Mesothelial cell of epicardium (in vitro differentiated cells): ENCODE measurements at regions not wholly inside any gene's neighbourhood (a gene's known extent, or its start where the extent isn't known, plus 50 kb on each side); places are given as distances from the start of the nearest gene placed in this dataset.

Source experiments
- DNase-seq, 2 experiments: peaks; one replicate each; pipeline ENCODE4 v3.0.0; 2021; ENCODE audit warnings: low spot score in 2 of 2; ENCODE audit not compliant: unreplicated experiment in 2 of 2
- H3K27ac Mint-ChIP-seq: 2 replicates; pipeline ENCODE4 v1.8.0; 2021; ENCODE audit warnings: mixed read lengths
- H3K27me3 Mint-ChIP-seq: 2 replicates; pipeline ENCODE4 v1.8.0; 2021; ENCODE audit warnings: low read depth, mixed read lengths
- H3K36me3 Mint-ChIP-seq: 2 replicates; pipeline ENCODE4 v1.8.0; 2021; ENCODE audit warnings: mixed read lengths
- H3K4me1 Mint-ChIP-seq: 2 replicates; pipeline ENCODE4 v1.8.0; 2021; ENCODE audit warnings: mixed read lengths
- H3K4me3 Mint-ChIP-seq: 2 replicates; pipeline ENCODE4 v1.8.0; 2021; ENCODE audit warnings: mild to moderate bottlenecking, moderate library complexity, mixed read lengths
- H3K9me3 Mint-ChIP-seq: 2 replicates; pipeline ENCODE4 v1.8.0; 2021; ENCODE audit warnings: mixed read lengths
- CTCF ChIP-seq: fragments of 200-600 bp; sonication (generic); IDR thresholded peaks from one replicate; pipeline ENCODE4 v1.5.0; 2021; ENCODE audit warnings: antibody characterized with exemption; ENCODE audit not compliant: unreplicated experiment

GRCh38 chr2:41141146-41141791, 689.4 kb upstream of the SLC8A1 start:
- peaks cover 15% of the 10 kb centered on the region for H3K4me1 Mint-ChIP-seq

GRCh38 chr2:41142478-41142877, 690.6 kb upstream of the SLC8A1 start:
- no peaks in the 10 kb centered on the region for H3K9me3 Mint-ChIP-seq
- H3K27ac Mint-ChIP-seq, result no peak overlapping the region
- no peak for DNase-seq
- no peak overlapping the region for H3K4me3 Mint-ChIP-seq
- TF ChIP-seq CTCF, result no peak
- H3K36me3 Mint-ChIP-seq, result no peaks in the 10 kb centered on the region
- H3K27me3 Mint-ChIP-seq, result no peaks in the 10 kb centered on the region
- H3K4me1 Mint-ChIP-seq, result peaks cover 21% of the 10 kb centered on the region

More at GRCh38 chr2:41141146-41141791, 689.4 kb upstream of the SLC8A1 start:
- TF ChIP-seq CTCF, result no peak
- H3K27ac Mint-ChIP-seq, result no peak overlapping the region
- no peaks in the 10 kb centered on the region for H3K36me3 Mint-ChIP-seq
- H3K27me3 Mint-ChIP-seq, result no peaks in the 10 kb centered on the region
- H3K9me3 Mint-ChIP-seq, result no peaks in the 10 kb centered on the region
- DNase-seq, result no peak
- no peak overlapping the region for H3K4me3 Mint-ChIP-seq

GRCh38 chr2:41145066-41145465, 693.2 kb upstream of the SLC8A1 start:
- Mint-ChIP-seq H3K27me3 (no peaks in the 10 kb centered on the region), H3K4me3 (no peak overlapping the region), H3K27ac (no peak overlapping the region), H3K36me3 (no peaks in the 10 kb centered on the region), H3K9me3 (no peaks in the 10 kb centered on the region), H3K4me1 (peaks cover 25% of the 10 kb centered on the region)
- no peak for DNase-seq
- no peak for TF ChIP-seq CTCF

GRCh38 chr2:41149054-41149453, 697.2 kb upstream of the SLC8A1 start:
- no peak for DNase-seq
- Mint-ChIP-seq H3K4me1 (peaks cover 19% of the 10 kb centered on the region), H3K27me3 (no peaks in the 10 kb centered on the region), H3K4me3 (no peak overlapping the region), H3K27ac (no peak overlapping the region), H3K9me3 (no peaks in the 10 kb centered on the region), H3K36me3 (no peaks in the 10 kb centered on the region)
- TF ChIP-seq CTCF, result no peak

GRCh38 chr2:41151746-41152145, 699.9 kb upstream of the SLC8A1 start:
- TF ChIP-seq CTCF, result no peak
- peaks cover 16% of the 10 kb centered on the region for H3K4me1 Mint-ChIP-seq
- H3K27me3 Mint-ChIP-seq, result no peaks in the 10 kb centered on the region
- no peak overlapping the region for H3K4me3 Mint-ChIP-seq
- H3K27ac Mint-ChIP-seq, result no peak overlapping the region
- no peaks in the 10 kb centered on the region for H3K36me3 Mint-ChIP-seq
- DNase-seq, result no peak
- peaks cover 4% of the 10 kb centered on the region for H3K9me3 Mint-ChIP-seq

- no peaks in the 10 kb centered on the region for H3K27me3 Mint-ChIP-seq
- peaks cover 1% of the 10 kb centered on the region for H3K36me3 Mint-ChIP-seq
- H3K4me1 Mint-ChIP-seq, result peaks cover 13% of the 10 kb centered on the region
- H3K4me3 Mint-ChIP-seq, result no peak overlapping the region
- TF ChIP-seq CTCF, result no peak
- H3K27ac Mint-ChIP-seq, result no peak overlapping the region
- peaks cover 9% of the 10 kb centered on the region for H3K9me3 Mint-ChIP-seq
- no peak for DNase-seq
Observed at GRCh38 chr2:41152318-41152717, 700.4 kb upstream of the SLC8A1 start.
